Activated CD8-positive, alpha-beta T cell treated with anti-CD3 and anti-CD28 coated beads for 36 hours (primary cell): ENCODE measurements at regions not wholly inside any gene's neighbourhood (a gene's known extent, or its start where the extent isn't known, plus 50 kb on each side); places are given as distances from the start of the nearest gene placed in this dataset.

ENCODE experiments used
- ATAC-seq: fragments of 200-7000 bp; cut with Tn5 transposase; one replicate; pipeline ENCODE4 v1.10.0; 2021; ENCODE audit warnings: mild to moderate bottlenecking, moderate library complexity
- CTCF ChIA-PET: fragments of 350-600 bp; sonication (Branson Sonifier 250); formaldehyde crosslinking; loops from one replicate; lab custom pipeline; 2021; ENCODE audit warnings: antibody characterized with exemption; lab: Charles Lee
- POLR2A ChIA-PET: fragments of 350-600 bp; sonication (Branson Sonifier 250); formaldehyde crosslinking; loops from one replicate; lab custom pipeline; 2021; ENCODE audit warnings: antibody characterized with exemption; lab: Charles Lee
- DNase-seq: peaks from one replicate; pipeline ENCODE4 v3.0.0-alpha.2; 2020
- H3K27ac Mint-ChIP-seq: one replicate; pipeline ENCODE4 v1.8.0; 2021; ENCODE audit warnings: mild to moderate bottlenecking, mixed read lengths
- H3K27me3 Mint-ChIP-seq: one replicate; pipeline ENCODE4 v1.8.0; 2021; ENCODE audit warnings: mixed read lengths
- H3K36me3 Mint-ChIP-seq: one replicate; pipeline ENCODE4 v1.8.0; 2021; ENCODE audit warnings: low read depth, mixed read lengths
- H3K4me1 Mint-ChIP-seq: one replicate; pipeline ENCODE4 v1.8.0; 2021; ENCODE audit warnings: low read depth, mixed read lengths
- H3K4me3 Mint-ChIP-seq: one replicate; pipeline ENCODE4 v1.8.0; 2021; ENCODE audit warnings: mild to moderate bottlenecking, moderate library complexity, mixed read lengths
- H3K9me3 Mint-ChIP-seq: one replicate; pipeline ENCODE4 v1.8.0; 2021; ENCODE audit warnings: mixed read lengths
- intact Hi-C: fragments of 100-400 bp; cut with micrococcal nuclease; formaldehyde crosslinking; loops from one replicate; pipeline ENCODE4 v1.10.0; 2022
- TF ChIP-seq, protein P1 (sequence below): fragments of 200-600 bp; IDR thresholded peaks from one replicate; pipeline ENCODE4 v1.8.0; 2022; ENCODE audit warnings: antibody characterized with exemption, mild to moderate bottlenecking

DNA sequence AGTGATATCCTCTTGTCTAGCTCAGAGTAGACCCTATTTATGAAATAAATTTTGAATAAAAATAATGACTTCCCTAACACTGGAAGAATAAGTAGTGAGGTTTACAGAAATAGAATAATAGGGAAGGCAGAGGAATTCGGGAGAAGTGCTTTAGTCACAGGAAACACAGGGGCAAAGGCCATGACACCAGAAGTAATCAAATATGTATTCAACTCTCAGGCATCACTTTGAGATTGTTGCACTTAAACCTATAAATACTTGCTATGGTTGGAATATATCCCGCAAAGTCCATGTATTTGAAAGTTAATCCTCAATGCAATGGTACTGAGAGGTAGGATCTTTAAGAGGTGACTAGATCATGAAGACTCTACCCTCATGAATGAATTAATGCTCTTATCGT is 166.8 kb downstream of the YIPF5 start:
- H3K27ac Mint-ChIP-seq: no peak overlapping the region
- ChIA-PET CTCF (no interaction called here), POLR2A (no interaction called here)
- TF ChIP-seq, protein P1, sequence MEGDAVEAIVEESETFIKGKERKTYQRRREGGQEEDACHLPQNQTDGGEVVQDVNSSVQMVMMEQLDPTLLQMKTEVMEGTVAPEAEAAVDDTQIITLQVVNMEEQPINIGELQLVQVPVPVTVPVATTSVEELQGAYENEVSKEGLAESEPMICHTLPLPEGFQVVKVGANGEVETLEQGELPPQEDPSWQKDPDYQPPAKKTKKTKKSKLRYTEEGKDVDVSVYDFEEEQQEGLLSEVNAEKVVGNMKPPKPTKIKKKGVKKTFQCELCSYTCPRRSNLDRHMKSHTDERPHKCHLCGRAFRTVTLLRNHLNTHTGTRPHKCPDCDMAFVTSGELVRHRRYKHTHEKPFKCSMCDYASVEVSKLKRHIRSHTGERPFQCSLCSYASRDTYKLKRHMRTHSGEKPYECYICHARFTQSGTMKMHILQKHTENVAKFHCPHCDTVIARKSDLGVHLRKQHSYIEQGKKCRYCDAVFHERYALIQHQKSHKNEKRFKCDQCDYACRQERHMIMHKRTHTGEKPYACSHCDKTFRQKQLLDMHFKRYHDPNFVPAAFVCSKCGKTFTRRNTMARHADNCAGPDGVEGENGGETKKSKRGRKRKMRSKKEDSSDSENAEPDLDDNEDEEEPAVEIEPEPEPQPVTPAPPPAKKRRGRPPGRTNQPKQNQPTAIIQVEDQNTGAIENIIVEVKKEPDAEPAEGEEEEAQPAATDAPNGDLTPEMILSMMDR: no peak
- ATAC-seq (no peak), DNase-seq (no peak)
- peaks cover 4% of the 10 kb centered on the region for H3K27me3 Mint-ChIP-seq
- H3K4me3 Mint-ChIP-seq: no peak overlapping the region
- H3K36me3 Mint-ChIP-seq: no peaks in the 10 kb centered on the region
- intact Hi-C loops: no loop called here
- H3K4me1 Mint-ChIP-seq: no peaks in the 10 kb centered on the region
- H3K9me3 Mint-ChIP-seq: no peaks in the 10 kb centered on the region

DNA sequence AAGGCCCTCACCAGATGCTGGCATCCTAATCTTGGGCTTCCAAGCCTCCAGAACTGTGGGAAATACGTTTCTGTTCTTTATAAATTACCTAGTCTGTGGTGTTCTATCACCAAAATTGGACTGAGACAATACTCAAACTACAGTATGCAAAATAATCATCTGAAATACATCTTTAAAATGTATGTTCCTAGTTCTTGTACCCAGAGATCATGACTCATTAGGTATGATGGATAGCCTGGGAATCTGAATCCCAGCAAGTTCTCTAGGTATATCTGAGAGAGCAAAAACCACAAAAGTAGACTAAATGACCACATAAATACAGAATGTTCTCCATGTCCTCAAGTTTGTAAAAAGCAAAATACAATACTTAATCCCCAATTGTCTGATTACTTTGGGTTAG is 166.3 kb downstream of the YIPF5 start:
- Mint-ChIP-seq H3K4me1 (no peaks in the 10 kb centered on the region), H3K36me3 (no peaks in the 10 kb centered on the region), H3K4me3 (no peak overlapping the region), H3K27ac (no peak overlapping the region), H3K27me3 (peaks cover 4% of the 10 kb centered on the region), H3K9me3 (no peaks in the 10 kb centered on the region)
- ChIA-PET POLR2A (no interaction called here), CTCF (no interaction called here)
- ATAC-seq (no peak), DNase-seq (no peak)
- TF ChIP-seq, protein P1: no peak
- intact Hi-C loops: no loop called here

DNA sequence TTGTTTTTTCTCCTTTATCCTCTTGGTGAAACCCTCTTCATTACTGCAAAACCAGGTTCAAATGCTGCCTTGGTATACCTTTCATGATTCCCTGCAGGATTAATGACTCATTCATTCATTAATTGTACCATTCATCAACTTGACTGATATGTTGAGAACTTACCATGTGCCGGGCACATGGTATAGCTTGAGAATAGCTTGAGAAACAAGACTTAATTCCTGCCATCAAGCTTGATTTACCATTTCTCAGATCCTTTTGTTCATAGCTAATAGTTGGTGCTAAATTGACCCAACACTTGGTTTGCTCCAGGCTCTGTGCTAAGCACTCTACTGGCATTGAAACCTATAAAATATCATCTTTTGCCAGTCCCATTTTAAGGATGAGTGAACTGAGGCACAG is 165.7 kb downstream of the YIPF5 start:
- Mint-ChIP-seq H3K36me3 (no peaks in the 10 kb centered on the region), H3K9me3 (no peaks in the 10 kb centered on the region), H3K27ac (no peak overlapping the region), H3K27me3 (peaks cover 4% of the 10 kb centered on the region), H3K4me3 (no peak overlapping the region), H3K4me1 (no peaks in the 10 kb centered on the region)
- TF ChIP-seq, protein P1: no peak
- DNase-seq (no peak), ATAC-seq (no peak)
- POLR2A ChIA-PET: no interaction called here
- CTCF ChIA-PET: no interaction called here
- intact Hi-C loops: no loop called here

DNA sequence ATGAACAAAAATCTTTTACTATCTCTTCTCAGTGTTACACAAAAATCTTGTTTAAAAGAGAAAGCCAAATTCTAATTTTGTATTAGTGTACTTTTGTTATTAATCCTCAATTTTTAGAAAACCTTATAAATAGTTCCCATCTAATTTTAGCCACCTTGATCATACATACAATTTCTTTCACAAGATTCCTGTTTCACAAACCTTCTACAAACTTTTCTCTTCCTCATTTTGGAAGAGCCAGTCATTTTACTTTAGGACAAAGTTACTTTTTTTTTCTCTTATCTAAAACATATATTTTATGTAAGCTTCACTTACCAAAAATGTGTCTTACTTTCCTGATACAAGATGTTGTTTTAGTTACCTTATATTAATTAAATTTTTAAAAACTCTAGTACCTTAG is 161.3 kb downstream of the YIPF5 start:
- no peak for ATAC-seq
- peaks cover 2% of the 10 kb centered on the region for H3K27me3 Mint-ChIP-seq
- H3K4me3 Mint-ChIP-seq: no peak overlapping the region
- ChIA-PET CTCF (interaction anchor here (0.7 kb wide), 1 partner anchor 163 kb away, joined by 3 read pairs; no protein-coding TSS in a partner anchor), POLR2A (no interaction called here)
- DNase-seq: no peak
- H3K4me1 Mint-ChIP-seq: no peaks in the 10 kb centered on the region
- TF ChIP-seq, protein P1: no peak
- no peaks in the 10 kb centered on the region for H3K36me3 Mint-ChIP-seq
- intact Hi-C loops: no loop called here
- peaks cover 10% of the 10 kb centered on the region for H3K9me3 Mint-ChIP-seq
- H3K27ac Mint-ChIP-seq: no peak overlapping the region

DNA sequence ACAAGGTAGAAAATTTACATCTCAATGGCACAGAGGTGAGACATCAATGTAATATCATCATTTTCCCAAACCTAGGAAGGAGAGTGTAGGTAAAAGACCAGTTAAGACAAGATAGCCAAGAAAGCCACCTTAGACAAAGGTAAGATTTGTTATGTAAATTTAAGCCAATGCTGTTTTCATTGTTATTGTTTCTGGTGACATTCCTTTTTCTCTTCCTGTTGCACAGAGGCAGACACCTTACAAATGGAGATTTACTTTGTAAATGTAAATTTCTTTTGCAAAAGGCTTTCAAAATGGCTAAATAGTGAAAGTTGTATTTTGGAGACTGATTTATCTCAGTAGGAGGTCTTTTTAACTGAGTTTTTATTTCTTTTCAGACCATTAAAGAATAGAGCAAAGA is 159.1 kb downstream of the YIPF5 start:
- peaks cover 10% of the 10 kb centered on the region for H3K9me3 Mint-ChIP-seq

More for the DNA sequence above, 159.1 kb downstream of the YIPF5 start:
- intact Hi-C loops: no loop called here
- POLR2A ChIA-PET: no interaction called here
- no peak overlapping the region for H3K4me3 Mint-ChIP-seq
- H3K27ac Mint-ChIP-seq: no peak overlapping the region
- DNase-seq: no peak
- TF ChIP-seq, protein P1: no peak
- ATAC-seq: no peak
- CTCF ChIA-PET: no interaction called here
- H3K36me3 Mint-ChIP-seq: no peaks in the 10 kb centered on the region
- no peaks in the 10 kb centered on the region for H3K4me1 Mint-ChIP-seq
- no peaks in the 10 kb centered on the region for H3K27me3 Mint-ChIP-seq
